ENCODE measurements at regions not wholly inside any gene's neighbourhood (a gene's known extent, or its start where the extent isn't known, plus 50 kb on each side); places are given as distances from the start of the nearest gene placed in this dataset.

- TF ChIP-seq CTCF (IDR thresholded peaks at IDR 0.05) (no peak), POLR2A (IDR thresholded peaks at IDR 0.05) (no peak), POLR2AphosphoS5 (IDR thresholded peaks at IDR 0.05) (no peak), EP300 (IDR thresholded peaks at IDR 0.05) (no peak)
Measured at GRCh38 chr5:4022056-4022670, 426.5 kb downstream of the IRX1 start.
